HL-60 (cell line): ENCODE measurements at regions not wholly inside any gene's neighbourhood (a gene's known extent, or its start where the extent isn't known, plus 50 kb on each side); places are given as distances from the start of the nearest gene placed in this dataset.
A peak's percentile ranks its signal among the peaks of the same experiment; 100 is the strongest.

ENCODE experiments used
- DNase-seq, 2 experiments: peaks; one replicate each; pipeline ENCODE4 v3.0.0-alpha.2; 2010 to 2020; ENCODE audit warnings: low read depth in 1 of 2, low spot score in 1 of 2
- H3K27ac ChIP-seq: fragments of 250-450 bp; sonication (Bioruptor Pico); replicated peaks from 2 replicates; pipeline ENCODE4 v1.5.1; 2020; ENCODE audit warnings: mild to moderate bottlenecking, moderate library complexity
- H3K27me3 ChIP-seq: fragments of 250-450 bp; sonication (Bioruptor Pico); 2 replicates; pipeline ENCODE4 v1.5.1; 2021; ENCODE audit warnings: mild to moderate bottlenecking, moderate library complexity; ENCODE audit not compliant: insufficient read depth, poor library complexity, severe bottlenecking
- H3K4me3 ChIP-seq: replicated peaks from 2 replicates; pipeline ENCODE4 v1.5.1; 2011; ENCODE audit warnings: mild to moderate bottlenecking, control low read depth, low read length; ENCODE audit not compliant: insufficient read depth
- GABPA ChIP-seq: IDR thresholded peaks from 2 replicates; pipeline ENCODE4 v1.6.1; 2012; ENCODE audit warnings: low read depth
- POLR2AphosphoS5 ChIP-seq: IDR thresholded peaks from 2 replicates; pipeline ENCODE4 v1.6.1; 2012; ENCODE audit warnings: low read depth
- REST ChIP-seq: IDR thresholded peaks from 2 replicates; pipeline ENCODE4 v1.6.1; 2012; ENCODE audit warnings: low read depth; ENCODE audit not compliant: insufficient replicate concordance
- SPI1 ChIP-seq: IDR thresholded peaks from 2 replicates; pipeline ENCODE4 v1.6.1; 2012; ENCODE audit warnings: low read depth, mild to moderate bottlenecking, borderline replicate concordance
- TF ChIP-seq, protein P1 (sequence below): IDR thresholded peaks from one replicate; pipeline ENCODE4 v1.5.1; 2011; ENCODE audit warnings: low read length, control low read depth, inconsistent platforms; ENCODE audit not compliant: insufficient read depth

DNA sequence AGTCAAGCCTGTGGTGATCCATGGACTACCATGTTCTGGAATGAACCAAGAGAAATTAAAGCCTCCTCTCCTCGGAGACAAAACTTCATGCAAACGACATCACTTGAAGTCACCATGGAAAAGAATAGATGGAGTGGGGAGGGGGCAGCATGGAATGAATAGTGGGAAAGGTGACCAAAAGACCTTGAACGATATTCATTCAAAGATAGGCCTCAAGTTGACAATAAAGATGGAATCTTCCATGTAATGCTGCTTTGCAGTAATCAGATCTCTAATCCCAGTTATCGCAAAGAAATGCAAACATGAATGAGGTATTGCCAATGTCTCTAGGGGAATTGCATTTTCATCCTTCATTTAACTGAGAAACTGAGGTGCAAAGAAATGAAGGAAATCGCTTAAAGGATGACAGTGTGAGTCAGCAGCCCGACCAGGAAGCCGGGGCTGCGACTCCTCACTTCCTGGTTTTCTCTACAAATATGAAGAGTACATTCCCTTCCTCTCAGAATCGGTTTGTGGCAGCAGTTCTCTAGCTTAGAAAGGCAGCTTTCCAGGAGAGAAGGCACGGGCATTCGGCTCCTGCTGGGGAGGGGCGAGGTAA lies 65.6 kb upstream of the RREB1 start:
- DNase-seq = peak in 1 of 2 experiments; percentile 60
- H3K4me3 ChIP-seq = no peak overlapping the region
- TF ChIP-seq REST (no peak), SPI1 (peak; percentile 79)
- H3K27ac ChIP-seq = peak overlapping the region; percentile 72
- no peaks in the 10 kb centered on the region for H3K27me3 ChIP-seq

DNA sequence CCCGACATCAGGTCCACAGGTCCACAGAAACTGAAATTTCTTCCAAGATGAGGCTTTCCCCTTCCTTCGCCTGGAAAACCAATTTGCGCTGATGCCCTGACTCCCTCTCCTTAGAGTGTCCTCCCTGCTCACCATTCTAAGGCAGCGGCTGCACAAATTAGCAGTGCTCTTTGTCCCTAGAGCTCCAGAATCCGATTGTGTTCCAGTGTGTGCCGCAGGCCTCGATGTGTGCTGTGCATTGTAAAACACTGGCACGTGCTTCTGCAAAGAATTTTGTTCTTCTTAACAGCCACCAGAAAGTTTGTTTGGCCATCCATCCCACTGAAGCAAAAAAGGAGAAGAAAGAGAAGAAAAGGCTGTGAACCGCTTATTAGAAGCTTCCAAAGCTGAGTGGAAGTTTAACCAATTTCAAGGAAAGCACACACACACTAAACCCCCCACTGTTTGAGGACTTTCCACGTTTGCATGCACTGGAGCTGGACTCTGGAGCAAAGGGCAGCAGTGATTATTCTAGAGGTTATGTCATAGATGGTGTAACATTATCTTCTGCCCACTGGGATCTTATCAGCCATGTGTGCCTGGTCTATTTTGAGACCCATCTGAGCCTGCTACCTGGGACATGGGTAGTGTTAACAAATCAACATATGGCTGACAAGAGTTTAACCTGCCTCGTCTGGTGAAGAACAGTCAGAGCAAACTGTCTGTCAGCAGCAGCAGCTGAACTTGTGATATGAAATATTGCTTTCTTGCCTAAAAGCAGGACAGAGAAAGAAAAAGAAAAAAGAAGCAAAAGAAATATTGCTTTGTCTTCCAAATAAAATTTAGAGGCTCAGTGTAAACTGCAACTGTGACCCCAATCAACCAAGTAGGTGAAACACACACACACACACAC lies 64.9 kb upstream of the RREB1 start:
- no peak for DNase-seq

DNA sequence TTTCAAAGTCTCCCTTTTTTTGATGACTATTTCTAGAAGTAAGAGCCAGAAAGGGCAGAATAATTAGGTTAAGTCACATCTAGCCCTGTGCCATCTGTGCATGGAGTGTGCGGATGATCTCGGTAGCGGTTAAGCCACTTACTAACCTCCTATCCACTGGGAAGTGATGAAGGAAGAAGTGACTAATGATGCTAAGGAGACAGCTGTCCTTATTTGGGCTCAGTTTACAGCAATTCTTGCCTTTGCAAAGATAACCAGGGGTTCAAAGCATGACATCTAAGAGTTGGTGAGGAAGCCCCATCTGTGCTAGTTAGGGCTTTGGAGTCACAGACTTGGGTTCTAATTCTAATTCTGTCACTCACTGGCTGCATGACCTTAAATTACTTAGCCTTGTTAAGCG lies 62.4 kb upstream of the RREB1 start:
- TF ChIP-seq GABPA = no peak
- TF ChIP-seq, protein P1, sequence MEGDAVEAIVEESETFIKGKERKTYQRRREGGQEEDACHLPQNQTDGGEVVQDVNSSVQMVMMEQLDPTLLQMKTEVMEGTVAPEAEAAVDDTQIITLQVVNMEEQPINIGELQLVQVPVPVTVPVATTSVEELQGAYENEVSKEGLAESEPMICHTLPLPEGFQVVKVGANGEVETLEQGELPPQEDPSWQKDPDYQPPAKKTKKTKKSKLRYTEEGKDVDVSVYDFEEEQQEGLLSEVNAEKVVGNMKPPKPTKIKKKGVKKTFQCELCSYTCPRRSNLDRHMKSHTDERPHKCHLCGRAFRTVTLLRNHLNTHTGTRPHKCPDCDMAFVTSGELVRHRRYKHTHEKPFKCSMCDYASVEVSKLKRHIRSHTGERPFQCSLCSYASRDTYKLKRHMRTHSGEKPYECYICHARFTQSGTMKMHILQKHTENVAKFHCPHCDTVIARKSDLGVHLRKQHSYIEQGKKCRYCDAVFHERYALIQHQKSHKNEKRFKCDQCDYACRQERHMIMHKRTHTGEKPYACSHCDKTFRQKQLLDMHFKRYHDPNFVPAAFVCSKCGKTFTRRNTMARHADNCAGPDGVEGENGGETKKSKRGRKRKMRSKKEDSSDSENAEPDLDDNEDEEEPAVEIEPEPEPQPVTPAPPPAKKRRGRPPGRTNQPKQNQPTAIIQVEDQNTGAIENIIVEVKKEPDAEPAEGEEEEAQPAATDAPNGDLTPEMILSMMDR = no peak
- no peak for TF ChIP-seq SPI1
- TF ChIP-seq POLR2AphosphoS5 = no peak
- TF ChIP-seq REST = no peak
- DNase-seq = no peak
- no peak overlapping the region for H3K4me3 ChIP-seq
- H3K27ac ChIP-seq = no peak overlapping the region
- H3K27me3 ChIP-seq = no peaks in the 10 kb centered on the region

More for the DNA sequence above, 64.9 kb upstream of the RREB1 start:
- peak overlapping the region; percentile 72 for H3K27ac ChIP-seq
- H3K4me3 ChIP-seq = no peak overlapping the region
- TF ChIP-seq POLR2AphosphoS5 (no peak), REST (no peak), SPI1 (no peak), GABPA (no peak)
- TF ChIP-seq, protein P1 = no peak
- no peaks in the 10 kb centered on the region for H3K27me3 ChIP-seq
